Hematopoietic multipotent progenitor cell treated with erythropoietin and hydrocortisone succinate and interleukin-3 and kit ligand, for 17 days (in vitro differentiated cells): ENCODE measurements at regions not wholly inside any gene's neighbourhood (a gene's known extent, or its start where the extent isn't known, plus 50 kb on each side); places are given as distances from the start of the nearest gene placed in this dataset.

Source experiments
- DNase-seq: peaks from one replicate; pipeline ENCODE4 v3.0.0-alpha.2; 2015; ENCODE audit warnings: low spot score

GRCh38 chr10:118107040-118107439, 60.3 kb upstream of the RAB11FIP2 start:
- no peak for DNase-seq

GRCh38 chr10:118106426-118106825, 59.7 kb upstream of the RAB11FIP2 start:
- peak; percentile 6 for DNase-seq

GRCh38 chr10:118102121-118102520, 55.4 kb upstream of the RAB11FIP2 start:
- DNase-seq: no peak

- DNase-seq: no peak
Measured at GRCh38 chr10:118101501-118101900, 54.8 kb upstream of the RAB11FIP2 start.
